K562 (cell line): ENCODE measurements at regions not wholly inside any gene's neighbourhood (a gene's known extent, or its start where the extent isn't known, plus 50 kb on each side); places are given as distances from the start of the nearest gene placed in this dataset.

Source experiments
- BRD4 ChIP-seq: fragments of 200-600 bp; sonication (generic); IDR thresholded peaks from 2 replicates; pipeline ENCODE4 v1.6.1; 2017; ENCODE audit warnings: inconsistent platforms
- CREB3 ChIP-seq: fragments of 450-650 bp; conservative IDR thresholded peaks from 2 replicates; pipeline ENCODE4 v1.6.1; 2016; ENCODE audit warnings: missing genetic modification characterization, low read depth, mild to moderate bottlenecking, missing compliant biosample characterization, moderate library complexity
- CTCF ChIP-seq, 3 experiments: IDR thresholded peaks in 2 of 3; conservative IDR thresholded peaks in 1 of 3; 2 replicates each; pipeline ENCODE4 v1.5.1; 2011 to 2012; ENCODE audit warnings: low read length in 3 of 3, mild to moderate bottlenecking in 3 of 3, control low read depth in 2 of 3, improper control_type of control experiment in 1 of 3, inconsistent platforms in 1 of 3, low read depth in 1 of 3, mixed read lengths in 1 of 3, moderate library complexity in 1 of 3; ENCODE audit not compliant: insufficient read depth in 2 of 3
- FOXO4 ChIP-seq: fragments of 450-650 bp; formaldehyde crosslinking; IDR thresholded peaks from 2 replicates; pipeline ENCODE4 v1.4.0; 2020; ENCODE audit warnings: mild to moderate bottlenecking, moderate library complexity
- FOXP4 ChIP-seq: sonication (generic); formaldehyde crosslinking; IDR thresholded peaks from 2 replicates; pipeline ENCODE4 v1.8.0; 2022; ENCODE audit warnings: mild to moderate bottlenecking, missing genetic modification reagents, borderline replicate concordance
- GABPA ChIP-seq: fragments of 200-800 bp; sonication (Bioruptor generic); conservative IDR thresholded peaks from 2 replicates; pipeline ENCODE4 v1.6.1; 2016; ENCODE audit warnings: low read depth, missing genetic modification characterization, missing compliant biosample characterization
- HOMEZ ChIP-seq: fragments of 250-450 bp; sonication (Bioruptor Pico); IDR thresholded peaks from 2 replicates; pipeline ENCODE4 v1.4.0; 2020; ENCODE audit warnings: mild to moderate bottlenecking, moderate library complexity
- SMC3 ChIP-seq: conservative IDR thresholded peaks from 2 replicates; pipeline ENCODE4 v1.6.1; 2011; ENCODE audit warnings: low read depth, low read length, improper control_type of control experiment; ENCODE audit not compliant: insufficient read depth
- ZNF134 ChIP-seq: fragments of 250-450 bp; sonication (Bioruptor Pico); conservative IDR thresholded peaks from 2 replicates; pipeline ENCODE4 v1.4.0; 2020
- ZNF699 ChIP-seq: fragments of 250-450 bp; sonication (Bioruptor Pico); IDR thresholded peaks from 2 replicates; pipeline ENCODE4 v1.8.0; 2021; ENCODE audit warnings: mild to moderate bottlenecking, moderate library complexity; ENCODE audit not compliant: insufficient replicate concordance

- TF ChIP-seq ZNF699 (CRISPR knock-in tag) (no peak), ZNF134 (no peak), BRD4 (no peak), CREB3 (no peak), SMC3 (no peak), FOXP4 (CRISPR knock-in tag) (no peak), HOMEZ (CRISPR knock-in tag) (no peak), GABPA (tag) (no peak), FOXO4 (CRISPR knock-in tag) (no peak), CTCF (IDR thresholded peaks at IDR 0.05 in 2 of 3, conservative IDR thresholded peaks at IDR 0.05 in 1 of 3; ENCODE audit: insufficient read depth in 2 of 3, low read depth in 1 of 3, low read length in 3 of 3) (no peak)
Measured at GRCh38 chr20:16947479-16947878, 199.3 kb downstream of the OTOR start.
